Psoas muscle (tissue), 7 donors: ENCODE measurements at regions not wholly inside any gene's neighbourhood (a gene's known extent, or its start where the extent isn't known, plus 50 kb on each side); places are given as distances from the start of the nearest gene placed in this dataset.

Source experiments
- ATAC-seq, 4 donors: fragments of 200-7000 bp; cut with Tn5 transposase; one replicate each; pipeline ENCODE4 v1.9.1; 2020; ENCODE audit warnings: moderate library complexity in 3 of 4, mild to moderate bottlenecking in 2 of 4
- DNase-seq, 2 donors: peaks; one replicate each; pipeline ENCODE4 v3.0.0-alpha.2; 2020
- H3K27ac ChIP-seq: fragments of 200-600 bp; one replicate; pipeline ENCODE4 v1.8.0; 2022
- H3K27me3 ChIP-seq, 3 donors: fragments of 200-600 bp in 1 of 3; one replicate each; pipeline versions ENCODE4 v1.6.1 to v1.8.0; 2013 to 2022; ENCODE audit warnings: low read length in 2 of 3, mild to moderate bottlenecking in 2 of 3, moderate library complexity in 1 of 3; ENCODE audit not compliant: insufficient read depth in 3 of 3
- H3K36me3 ChIP-seq, 2 donors: fragments of 200-600 bp in 1 of 2; one replicate each; pipeline versions ENCODE4 v1.6.1 to v1.8.0; 2013 to 2022; ENCODE audit warnings: low read depth in 1 of 2, mild to moderate bottlenecking in 1 of 2, moderate library complexity in 1 of 2; ENCODE audit not compliant: insufficient read depth in 1 of 2
- H3K4me1 ChIP-seq: fragments of 200-600 bp; one replicate; pipeline ENCODE4 v1.8.0; 2022
- H3K4me3 ChIP-seq: fragments of 200-600 bp; one replicate; pipeline ENCODE4 v1.8.0; 2022; ENCODE audit warnings: mild to moderate bottlenecking
- H3K9me3 ChIP-seq: fragments of 200-600 bp; one replicate; pipeline ENCODE4 v1.8.0; 2022
- WGBS, 3 donors: extraction: QIAGEN DNeasy Blood & Tissue Kit; methylation state at CpG; one replicate each; pipeline versions ENCODE4 v1.1.6 to v1.1.7; 2013; 5-methylcytosine and 5-hydroxymethylcytosine counted together
- intact Hi-C, 2 donors: fragments of 100-400 bp; cut with DNase I; formaldehyde crosslinking; loops; one replicate each; pipeline versions ENCODE4 v1.11.0 to v1.14.2; 2022
- TF ChIP-seq, protein P1 (sequence below): fragments of 200-600 bp; IDR thresholded peaks from one replicate; pipeline ENCODE4 v1.8.0; 2022; ENCODE audit warnings: antibody characterized with exemption
- donor health status: healthy with polysubstance abuse.
- donor health status: DM: no; HTN: no; CAD: no; lungs with moderate emphysema.
- donor health status: Bipolar disorder and iron deficiency.
- donor health status: healthy.
- donor health status: DM: yes; HTN: yes; CAD: no.
- donor health status: DM: no; HTN: no; CAD: no.
- donor health status: DM: yes; HTN: yes; CAD: no.

DNA sequence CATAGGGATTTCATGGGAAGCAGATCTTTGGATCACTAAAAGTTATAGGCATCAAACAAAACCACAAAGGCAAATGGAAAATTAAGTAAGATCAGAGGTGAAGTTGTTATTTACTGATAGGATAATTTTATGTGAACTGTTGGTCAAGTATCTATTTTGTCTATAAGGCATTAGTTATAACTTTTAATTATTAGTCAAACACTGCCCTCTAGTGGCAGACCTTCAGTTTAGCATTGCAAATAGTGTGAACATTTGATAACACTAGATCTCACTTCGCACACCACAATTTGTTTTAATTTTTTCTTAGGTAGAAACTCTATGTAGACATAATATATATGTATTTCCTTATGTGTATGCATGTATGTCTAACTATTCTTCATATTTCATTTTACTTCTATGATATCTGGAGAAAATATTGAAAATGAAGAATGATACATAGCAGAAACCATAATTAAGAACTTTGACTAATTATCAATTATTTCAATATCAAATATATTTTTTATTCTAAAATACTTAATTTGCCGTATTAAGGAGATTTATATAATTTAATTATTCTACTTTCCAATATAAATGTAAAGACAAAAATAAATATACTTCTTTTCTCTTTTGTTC is 214.5 kb upstream of the TACR3 start:
- TF ChIP-seq, protein P1, sequence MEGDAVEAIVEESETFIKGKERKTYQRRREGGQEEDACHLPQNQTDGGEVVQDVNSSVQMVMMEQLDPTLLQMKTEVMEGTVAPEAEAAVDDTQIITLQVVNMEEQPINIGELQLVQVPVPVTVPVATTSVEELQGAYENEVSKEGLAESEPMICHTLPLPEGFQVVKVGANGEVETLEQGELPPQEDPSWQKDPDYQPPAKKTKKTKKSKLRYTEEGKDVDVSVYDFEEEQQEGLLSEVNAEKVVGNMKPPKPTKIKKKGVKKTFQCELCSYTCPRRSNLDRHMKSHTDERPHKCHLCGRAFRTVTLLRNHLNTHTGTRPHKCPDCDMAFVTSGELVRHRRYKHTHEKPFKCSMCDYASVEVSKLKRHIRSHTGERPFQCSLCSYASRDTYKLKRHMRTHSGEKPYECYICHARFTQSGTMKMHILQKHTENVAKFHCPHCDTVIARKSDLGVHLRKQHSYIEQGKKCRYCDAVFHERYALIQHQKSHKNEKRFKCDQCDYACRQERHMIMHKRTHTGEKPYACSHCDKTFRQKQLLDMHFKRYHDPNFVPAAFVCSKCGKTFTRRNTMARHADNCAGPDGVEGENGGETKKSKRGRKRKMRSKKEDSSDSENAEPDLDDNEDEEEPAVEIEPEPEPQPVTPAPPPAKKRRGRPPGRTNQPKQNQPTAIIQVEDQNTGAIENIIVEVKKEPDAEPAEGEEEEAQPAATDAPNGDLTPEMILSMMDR, result peak; percentile 62
- H3K27me3 ChIP-seq, result no peaks in the 10 kb centered on the region
- H3K4me3 ChIP-seq, result no peak overlapping the region
- no peak overlapping the region for H3K27ac ChIP-seq
- intact Hi-C loops, result no loop called here
- H3K4me1 ChIP-seq, result no peaks in the 10 kb centered on the region
- H3K9me3 ChIP-seq, result no peaks in the 10 kb centered on the region
- H3K36me3 ChIP-seq, result no peaks in the 10 kb centered on the region
- DNase-seq (no peak), ATAC-seq (no peak)
- WGBS, 3 donors, result 41 to 46% (median 44%) methylated on average over 2 of the region's 2 CpGs

DNA sequence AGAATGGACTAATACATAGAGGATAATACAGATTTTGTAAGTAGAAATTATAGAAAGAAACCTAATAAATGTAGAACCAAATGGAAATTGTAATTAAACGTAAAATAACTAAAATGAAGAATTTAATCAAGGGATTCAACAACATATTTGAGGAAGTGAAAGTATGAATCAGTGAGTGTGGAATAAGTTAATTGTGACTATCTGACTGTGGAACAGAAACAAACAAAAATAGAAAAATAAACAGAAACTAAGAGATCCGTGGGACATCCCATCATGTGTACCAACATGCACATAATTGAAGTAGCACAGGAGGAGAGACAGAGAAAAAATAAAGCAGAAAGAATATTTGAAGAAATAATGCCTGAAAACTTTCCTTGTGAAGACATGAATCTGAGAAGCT is 208.6 kb upstream of the TACR3 start:
- intact Hi-C loops, result no loop called here

DNA sequence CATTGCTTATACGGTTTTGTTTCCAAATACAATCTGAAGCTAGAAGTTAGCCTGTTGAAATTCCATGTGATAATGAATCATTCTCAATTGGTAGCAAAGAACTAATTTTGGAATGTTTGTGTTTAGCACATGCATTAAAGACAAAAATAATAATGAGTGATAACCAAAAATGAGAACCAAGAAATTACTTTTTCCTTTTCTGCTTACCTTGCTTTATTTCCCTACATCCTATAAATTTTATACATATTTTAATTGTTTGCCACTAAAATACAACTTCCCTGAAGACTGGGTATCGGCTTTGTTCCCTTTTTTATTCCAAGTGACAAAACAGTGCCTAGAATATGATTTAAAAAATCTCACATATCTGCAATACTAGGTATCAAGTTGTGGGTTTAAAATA is 203.8 kb upstream of the TACR3 start:
- no peak for ATAC-seq
- intact Hi-C loops, result no loop called here

More for the DNA sequence above, 208.6 kb upstream of the TACR3 start:
- no peaks in the 10 kb centered on the region for H3K4me1 ChIP-seq
- no peaks in the 10 kb centered on the region for H3K27me3 ChIP-seq
- no peaks in the 10 kb centered on the region for H3K9me3 ChIP-seq
- no peak overlapping the region for H3K4me3 ChIP-seq
- TF ChIP-seq, protein P1, result no peak
- WGBS, 3 donors, result 77 to 85% (median 82%) methylated on average over 2 of the region's 2 CpGs
- no peaks in the 10 kb centered on the region for H3K36me3 ChIP-seq
- H3K27ac ChIP-seq, result no peak overlapping the region
- DNase-seq (no peak), ATAC-seq (no peak)

DNA sequence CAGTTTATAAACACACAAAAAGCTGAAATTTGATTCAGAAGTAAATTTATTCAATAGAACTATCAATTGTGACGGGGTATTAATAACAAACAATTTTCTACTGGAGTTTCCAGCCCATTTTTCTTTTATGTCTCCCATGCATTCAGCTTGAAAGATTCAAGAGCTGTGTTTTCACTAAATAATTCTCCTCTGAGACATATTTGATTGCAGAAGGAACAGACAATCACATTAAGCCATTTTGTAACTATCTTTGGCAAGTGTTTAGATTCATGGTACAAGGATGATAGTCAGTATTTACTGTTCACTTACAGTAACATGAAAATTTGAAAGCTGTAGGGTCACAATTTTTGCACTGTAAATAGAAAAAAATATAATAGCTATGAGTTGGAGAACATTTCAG is 198.4 kb upstream of the TACR3 start:
- intact Hi-C loops, result no loop called here
- H3K27ac ChIP-seq, result no peak overlapping the region
- no peaks in the 10 kb centered on the region for H3K36me3 ChIP-seq
- 91 to 100% (median 91%) methylated on average over 1 of the region's 1 CpG for WGBS, 3 donors
- no peaks in the 10 kb centered on the region for H3K27me3 ChIP-seq
- no peak for ATAC-seq
- TF ChIP-seq, protein P1, result no peak
- H3K4me1 ChIP-seq, result no peaks in the 10 kb centered on the region
- DNase-seq, result no peak
- no peak overlapping the region for H3K4me3 ChIP-seq
- H3K9me3 ChIP-seq, result no peaks in the 10 kb centered on the region

More for the DNA sequence above, 203.8 kb upstream of the TACR3 start:
- Histone ChIP-seq H3K4me1 (no peaks in the 10 kb centered on the region), H3K27me3 (no peaks in the 10 kb centered on the region), H3K4me3 (no peak overlapping the region), H3K36me3 (no peaks in the 10 kb centered on the region), H3K27ac (no peak overlapping the region), H3K9me3 (no peaks in the 10 kb centered on the region)
- TF ChIP-seq, protein P1, result no peak
- 64 to 80% (median 69%) methylated on average over 2 of the region's 2 CpGs for WGBS, 3 donors
- DNase-seq, result no peak
